ENCODE measurements at regions not wholly inside any gene's neighbourhood (a gene's known extent, or its start where the extent isn't known, plus 50 kb on each side); places are given as distances from the start of the nearest gene placed in this dataset.

- Histone ChIP-seq H3K4me2 (ENCODE audit: insufficient read depth, insufficient read length, low read length) (peak overlapping the region; percentile 20), H4K91ac (ENCODE audit: insufficient read length, low read depth, low read length) (no peak overlapping the region), H4K5ac (ENCODE audit: insufficient read length, low read depth, low read length) (no peak overlapping the region), H3K23ac (ENCODE audit: insufficient read length, low read depth, low read length) (no peak overlapping the region), H2BK5ac (ENCODE audit: insufficient read length, low read length) (no peak overlapping the region), H3K9me3 (ENCODE audit: control insufficient read depth, low read depth, low read length) (no peaks in the 10 kb centered on the region), H4K20me1 (ENCODE audit: control insufficient read depth, insufficient read depth, insufficient read length) (no peaks in the 10 kb centered on the region), H3K23me2 (ENCODE audit: insufficient read length, low read depth, low read length, poor library complexity, severe bottlenecking) (no peaks in the 10 kb centered on the region), H2AK5ac (ENCODE audit: insufficient read length, low read length) (no peak overlapping the region), H3K27me3 (ENCODE audit: insufficient read depth, low read length) (no peaks in the 10 kb centered on the region), H2BK20ac (ENCODE audit: low read depth, low read length, poor library complexity, severe bottlenecking) (no peak overlapping the region), H3K4me1 (ENCODE audit: insufficient read depth, low read length) (peaks cover 10% of the 10 kb centered on the region; the same call in 1 of the 2 replicates), H3K56ac (ENCODE audit: insufficient read length, low read depth, low read length) (no peak overlapping the region), H3K14ac (ENCODE audit: insufficient read depth, low read length) (no peak overlapping the region), H3K27ac (ENCODE audit: insufficient read length, low read depth, low read length) (no peak overlapping the region), H3K18ac (ENCODE audit: insufficient read length, low read depth, low read length) (no peak overlapping the region), H3K9ac (ENCODE audit: extremely low read depth, insufficient read length, low read length) (no peak overlapping the region), H2AFZ (ENCODE audit: low read length) (no peak overlapping the region), H3T11ph (ENCODE audit: low read length) (no peak overlapping the region), H3K79me1 (ENCODE audit: insufficient read depth, low read depth, low read length, poor library complexity, severe bottlenecking) (no peaks in the 10 kb centered on the region), H2BK15ac (ENCODE audit: low read depth, low read length) (no peak overlapping the region), H3K4ac (ENCODE audit: low read depth, low read length) (no peak overlapping the region), H4K8ac (replicated peaks; ENCODE audit: insufficient read length, low read depth, low read length) (no peak overlapping the region), H3K79me2 (ENCODE audit: insufficient read depth, low read length) (no peaks in the 10 kb centered on the region), H2BK120ac (ENCODE audit: low read depth, low read length, poor library complexity, severe bottlenecking) (no peak overlapping the region), H2BK12ac (ENCODE audit: insufficient read length, low read depth, low read length) (no peak overlapping the region)
- Mint-ChIP-seq H3K27me3 (ENCODE audit: low read depth) (peaks cover 4% of the 10 kb centered on the region), H3K4me1 (peaks cover 33 to 42% of the 10 kb centered on the region in 2 experiments), H3K9me3 (peaks cover 5 to 15% of the 10 kb centered on the region in 2 experiments), H3K36me3 (ENCODE audit: insufficient read depth in 1 of 3, low read depth in 3 of 3) (peaks cover 4 to 12% (median 5%) of the 10 kb centered on the region in 3 experiments; a peak in 6 of 7 replicates), H3K4me3 (no peak overlapping the region), H3K27ac (peak overlapping the region in 2 of 3 experiments; percentile 59 to 91; a peak in 4 of 7 replicates)
- WGBS (ENCODE audit: extremely low coverage, insufficient read length, low lambda C conversion rate) = no CpG with 5 or more reads among the region's 12 CpGs
- TF ChIP-seq CTCF (conservative IDR thresholded peaks at IDR 0.05) = peak; percentile 21; the same call in 1 of the 3 replicates
- peak; percentile 52 for DNase-seq
Measured at GRCh38 chr11:126147208-126148111, 64.0 kb downstream of the RPUSD4 start.

Measured in H9 (cell line).